ENCODE measurements at regions not wholly inside any gene's neighbourhood (a gene's known extent, or its start where the extent isn't known, plus 50 kb on each side); places are given as distances from the start of the nearest gene placed in this dataset.
"Not testable (repeated sequence)": the region's sequence is repeated elsewhere in the genome, so short reads cannot be mapped to it uniquely, and the experiment has no call there.

GRCh38 chr5:51156838-51157237 is 226.4 kb upstream of the ISL1 start:
- in situ Hi-C loops (cut with MboI; ENCODE audit: low sequenced_read_pairs) = no loop called here

GRCh38 chr5:51159164-51159563 is 224.1 kb upstream of the ISL1 start:
- in situ Hi-C loops (cut with MboI; ENCODE audit: low sequenced_read_pairs) = no loop called here

DNA sequence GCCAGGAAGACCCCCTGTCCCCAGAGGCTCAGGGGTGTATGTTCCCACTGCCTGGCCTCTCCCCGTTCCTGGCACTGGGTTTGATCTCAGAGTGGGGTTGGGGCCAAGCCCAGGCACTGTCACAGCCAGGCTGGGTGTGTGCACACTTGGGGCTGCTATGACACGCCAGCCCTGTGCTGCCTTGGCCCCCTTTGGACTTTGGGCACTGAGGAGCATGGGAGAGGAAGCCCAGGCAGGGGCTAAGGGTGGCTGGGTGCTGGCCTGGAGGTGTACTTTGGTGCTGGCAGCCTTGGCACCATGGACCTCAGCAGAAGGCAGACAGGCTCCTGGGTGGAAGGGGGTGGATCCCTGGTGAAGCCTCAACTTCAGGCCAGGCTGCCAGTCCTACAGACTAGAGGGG is 223.6 kb upstream of the ISL1 start:
- in situ Hi-C loops (cut with MboI; ENCODE audit: low sequenced_read_pairs) = no loop called here

DNA sequence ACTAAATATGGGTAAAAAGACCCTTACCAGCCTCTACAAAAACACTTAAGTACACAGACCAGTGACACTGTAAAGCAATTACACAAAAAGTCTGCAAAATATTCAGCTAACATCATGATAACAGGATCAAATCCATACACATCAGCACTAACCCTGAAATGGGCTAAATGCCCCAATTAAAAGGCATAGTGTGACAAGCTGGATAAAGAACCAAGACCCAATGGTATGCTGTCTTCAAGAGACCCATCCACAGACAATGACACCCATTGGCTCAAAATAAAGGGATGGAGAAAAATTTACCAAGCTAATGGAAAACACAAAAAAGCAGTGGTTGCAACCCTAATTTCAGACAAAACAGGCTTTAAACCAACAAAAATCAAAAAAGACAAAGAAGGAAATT is 221.0 kb upstream of the ISL1 start:
- in situ Hi-C loops (cut with MboI; ENCODE audit: low sequenced_read_pairs) = no loop called here

- in situ Hi-C loops (cut with MboI; ENCODE audit: low sequenced_read_pairs) = not testable (repeated sequence)
Observed at GRCh38 chr5:51165621-51166020, 217.6 kb upstream of the ISL1 start.

GRCh38 chr5:51172903-51173626 is 210.2 kb upstream of the ISL1 start:
- in situ Hi-C loops (cut with MboI; ENCODE audit: low sequenced_read_pairs) = no loop called here

- in situ Hi-C loops (cut with MboI; ENCODE audit: low sequenced_read_pairs) = no loop called here
Observed at GRCh38 chr5:51181208-51181894, 201.9 kb upstream of the ISL1 start.

DNA sequence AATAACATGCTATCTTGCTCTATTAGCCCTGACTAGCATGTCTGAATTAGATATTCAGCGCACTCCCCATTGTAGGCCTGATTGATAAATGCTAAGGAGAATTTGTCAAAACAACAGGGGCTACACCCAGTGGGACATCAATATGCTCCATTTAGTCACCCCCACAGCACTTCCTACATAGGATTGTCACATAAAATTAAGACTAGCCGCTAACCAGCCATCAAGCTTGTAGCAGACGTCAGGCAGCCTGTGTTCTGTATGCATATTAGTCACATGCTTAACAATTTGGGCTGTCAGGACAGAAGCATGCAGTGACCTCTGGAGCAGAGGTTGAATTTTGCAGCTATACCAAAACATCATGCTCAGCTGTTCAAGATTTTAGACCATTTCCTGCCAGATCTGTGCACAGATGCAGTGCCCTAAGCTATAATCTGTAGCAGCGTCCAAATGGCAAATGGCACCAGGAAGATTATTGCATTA is 197.4 kb upstream of the ISL1 start:
- in situ Hi-C loops (cut with MboI; ENCODE audit: low sequenced_read_pairs) = no loop called here

DNA sequence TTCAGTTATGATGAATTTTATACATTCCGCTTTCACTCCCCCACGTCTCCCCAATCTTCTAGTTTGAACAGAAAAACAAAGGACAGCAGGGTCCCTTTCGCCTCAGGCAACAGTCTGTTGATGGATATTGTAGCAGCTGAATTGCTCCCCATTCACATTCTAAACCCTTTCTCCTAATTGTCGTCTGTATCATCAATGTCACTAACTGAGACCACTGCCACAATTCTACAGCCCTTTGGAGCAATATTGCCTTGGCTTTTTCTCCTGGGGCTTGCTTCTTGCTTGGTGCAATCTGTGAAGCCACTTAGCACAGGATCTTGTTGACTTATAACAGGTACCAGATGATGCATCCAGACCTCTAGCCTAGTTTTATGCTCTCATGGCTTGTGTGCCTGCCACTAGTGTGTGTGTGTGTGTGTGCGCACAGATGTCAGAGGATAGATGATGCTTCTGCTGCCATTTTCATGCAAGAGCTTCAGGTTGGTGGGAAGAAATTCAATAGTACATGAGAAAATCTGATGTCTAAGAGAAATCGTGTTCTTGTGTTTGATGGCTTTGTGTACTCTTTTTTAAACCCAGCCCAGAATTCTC is 195.2 kb upstream of the ISL1 start:
- in situ Hi-C loops (cut with MboI; ENCODE audit: low sequenced_read_pairs) = no loop called here

GRCh38 chr5:51194671-51195070 is 188.6 kb upstream of the ISL1 start:
- in situ Hi-C loops (cut with MboI; ENCODE audit: low sequenced_read_pairs) = no loop called here

- in situ Hi-C loops (cut with MboI; ENCODE audit: low sequenced_read_pairs) = no loop called here
Observed at GRCh38 chr5:51201024-51201423, 182.2 kb upstream of the ISL1 start.

DNA sequence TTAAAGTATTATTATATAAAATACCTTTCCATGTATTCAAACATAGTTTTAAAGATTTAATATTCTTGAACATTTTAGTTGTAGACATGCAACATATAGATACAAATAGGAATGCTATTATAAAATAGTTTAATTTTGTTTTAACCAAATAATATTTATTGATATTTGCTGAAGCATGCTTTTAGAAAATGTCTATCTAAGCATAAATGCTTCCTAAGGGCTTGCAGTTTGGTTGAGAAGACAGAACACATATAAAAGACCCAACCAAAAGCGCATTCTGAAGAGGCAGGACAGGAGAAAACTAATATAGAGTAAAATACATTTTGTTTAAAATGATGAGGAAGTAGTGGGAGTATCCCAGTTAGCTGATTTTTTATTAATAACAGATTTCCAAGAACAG is 181.5 kb upstream of the ISL1 start:
- in situ Hi-C loops (cut with MboI; ENCODE audit: low sequenced_read_pairs) = no loop called here

GRCh38 chr5:51202161-51202560 is 181.1 kb upstream of the ISL1 start:
- in situ Hi-C loops (cut with MboI; ENCODE audit: low sequenced_read_pairs) = no loop called here

- in situ Hi-C loops (cut with MboI; ENCODE audit: low sequenced_read_pairs) = no loop called here
Observed at GRCh38 chr5:51203598-51203997, 179.7 kb upstream of the ISL1 start.

- in situ Hi-C loops (cut with MboI; ENCODE audit: low sequenced_read_pairs) = no loop called here
Observed at GRCh38 chr5:51208296-51208695, 175.0 kb upstream of the ISL1 start.

- in situ Hi-C loops (cut with MboI; ENCODE audit: low sequenced_read_pairs) = no loop called here
Observed at GRCh38 chr5:51214746-51215145, 168.5 kb upstream of the ISL1 start.

GRCh38 chr5:51225789-51226742 is 157.2 kb upstream of the ISL1 start:
- in situ Hi-C loops (cut with MboI; ENCODE audit: low sequenced_read_pairs) = no loop called here

DNA sequence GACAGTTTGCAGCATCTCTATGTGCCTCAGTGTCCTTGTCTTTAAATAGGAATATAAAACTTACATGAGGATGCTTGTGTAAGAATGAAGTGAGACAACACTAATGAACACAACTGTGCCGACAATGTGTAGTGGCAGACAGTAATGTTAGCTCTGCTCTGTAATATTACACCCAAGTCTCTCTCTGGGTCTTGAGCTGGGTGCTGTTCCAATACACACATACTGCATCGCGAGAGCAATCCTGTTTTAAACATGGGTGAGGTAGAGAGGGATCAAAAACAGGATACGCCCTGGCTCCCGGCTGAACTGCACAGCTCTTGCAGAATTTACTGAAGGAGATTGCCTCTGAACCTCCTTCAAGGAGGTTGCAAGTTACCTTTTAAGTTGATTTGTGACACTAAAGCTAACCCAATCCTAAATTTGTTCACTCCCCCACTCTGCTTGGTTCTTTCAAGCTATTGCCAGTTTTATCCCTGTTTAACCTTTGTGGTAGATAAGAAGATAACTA is 155.2 kb upstream of the ISL1 start:
- in situ Hi-C loops (cut with MboI; ENCODE audit: low sequenced_read_pairs) = no loop called here

GRCh38 chr5:51230336-51230735 is 152.9 kb upstream of the ISL1 start:
- in situ Hi-C loops (cut with MboI; ENCODE audit: low sequenced_read_pairs) = no loop called here

- in situ Hi-C loops (cut with MboI; ENCODE audit: low sequenced_read_pairs) = no loop called here
Observed at GRCh38 chr5:51242456-51242855, 140.8 kb upstream of the ISL1 start.

GRCh38 chr5:51250957-51251356 is 132.3 kb upstream of the ISL1 start:
- in situ Hi-C loops (cut with MboI; ENCODE audit: low sequenced_read_pairs) = not testable (repeated sequence)

Data from HL-60/S4 (cell line).